ENCODE measurements at regions not wholly inside any gene's neighbourhood (a gene's known extent, or its start where the extent isn't known, plus 50 kb on each side); places are given as distances from the start of the nearest gene placed in this dataset.

GRCh38 chr13:111949311-111949710 is 117.6 kb upstream of the SOX1 start:
- no peak for ATAC-seq (ENCODE audit: low FRiP score)
- DNase-seq (ENCODE audit: low spot score): no peak
- TF ChIP-seq CTCF (IDR thresholded peaks at IDR 0.05): no peak

- ATAC-seq (ENCODE audit: low FRiP score): no peak
- no peak for DNase-seq (ENCODE audit: low spot score)
- no peak for TF ChIP-seq CTCF (IDR thresholded peaks at IDR 0.05)
Observed at GRCh38 chr13:111950697-111951096, 116.3 kb upstream of the SOX1 start.

- ATAC-seq (ENCODE audit: low FRiP score) (no peak), DNase-seq (ENCODE audit: low spot score) (no peak)
- no peak for TF ChIP-seq CTCF (IDR thresholded peaks at IDR 0.05)
Observed at GRCh38 chr13:111952032-111952431, 114.9 kb upstream of the SOX1 start.

GRCh38 chr13:111952814-111953213 is 114.1 kb upstream of the SOX1 start:
- no peak for DNase-seq (ENCODE audit: low spot score)

GRCh38 chr13:111953546-111954178 is 113.3 kb upstream of the SOX1 start:
- DNase-seq (ENCODE audit: low spot score): no peak
- ATAC-seq (ENCODE audit: low FRiP score): no peak
- no peak for TF ChIP-seq CTCF (IDR thresholded peaks at IDR 0.05)

More at GRCh38 chr13:111952814-111953213, 114.1 kb upstream of the SOX1 start:
- no peak for TF ChIP-seq CTCF (IDR thresholded peaks at IDR 0.05)
- ATAC-seq (ENCODE audit: low FRiP score): no peak

GRCh38 chr13:111954661-111955411 is 112.1 kb upstream of the SOX1 start:
- TF ChIP-seq CTCF (IDR thresholded peaks at IDR 0.05): no peak
- no peak for ATAC-seq (ENCODE audit: low FRiP score)

More at GRCh38 chr13:111954661-111955411, 112.1 kb upstream of the SOX1 start:
- no peak for DNase-seq (ENCODE audit: low spot score)
